Trophoblast cell (in vitro differentiated cells and primary cell): ENCODE measurements at regions not wholly inside any gene's neighbourhood (a gene's known extent, or its start where the extent isn't known, plus 50 kb on each side); places are given as distances from the start of the nearest gene placed in this dataset.

ENCODE experiments used
- DNase-seq, 2 donors: peaks; one replicate each; pipeline ENCODE4 v3.0.0-alpha.2; 2016
- H2AFZ ChIP-seq: 2 replicates; pipeline ENCODE4 v1.6.1; 2013; ENCODE audit warnings: low read length, moderate library complexity, mild to moderate bottlenecking; ENCODE audit not compliant: insufficient read depth, poor library complexity
- H2AK5ac ChIP-seq: 2 replicates; pipeline ENCODE4 v1.6.1; 2013; ENCODE audit warnings: mild to moderate bottlenecking, low read length
- H2BK120ac ChIP-seq: 2 replicates; pipeline ENCODE4 v1.6.1; 2013; ENCODE audit warnings: low read length, mild to moderate bottlenecking, moderate library complexity; ENCODE audit not compliant: insufficient read depth, poor library complexity
- H2BK12ac ChIP-seq: 2 replicates; pipeline ENCODE4 v1.6.1; 2013; ENCODE audit warnings: mild to moderate bottlenecking, low read length, moderate library complexity
- H2BK5ac ChIP-seq: 2 replicates; pipeline ENCODE4 v1.6.1; 2013; ENCODE audit warnings: low read length, low read depth, moderate library complexity, mild to moderate bottlenecking; ENCODE audit not compliant: poor library complexity
- H3K14ac ChIP-seq: 2 replicates; pipeline ENCODE4 v1.6.1; 2013; ENCODE audit warnings: mild to moderate bottlenecking, low read length
- H3K18ac ChIP-seq: 2 replicates; pipeline ENCODE4 v1.6.1; 2013; ENCODE audit warnings: mild to moderate bottlenecking, low read length
- H3K23ac ChIP-seq: 2 replicates; pipeline ENCODE4 v1.6.1; 2013; ENCODE audit warnings: low read length
- H3K27ac ChIP-seq: 2 replicates; pipeline ENCODE4 v1.5.1; 2013; ENCODE audit warnings: low read depth, mild to moderate bottlenecking, inconsistent platforms, low read length, moderate library complexity
- H3K27me3 ChIP-seq: 2 replicates; pipeline ENCODE4 v1.6.1; 2013; ENCODE audit warnings: inconsistent platforms, mild to moderate bottlenecking, low read length, moderate library complexity; ENCODE audit not compliant: insufficient read depth
- H3K36me3 ChIP-seq, 2 experiments: 1 replicate in 1 of 2; 2 replicates in 1 of 2; pipeline ENCODE4 v1.6.1; 2013; ENCODE audit warnings: low read length in 2 of 2, mild to moderate bottlenecking in 2 of 2, moderate library complexity in 1 of 2; ENCODE audit not compliant: insufficient read depth in 2 of 2, control insufficient read depth in 1 of 2
- H3K4ac ChIP-seq: 2 replicates; pipeline ENCODE4 v1.6.1; 2013; ENCODE audit warnings: low read depth, mild to moderate bottlenecking, low read length, moderate library complexity
- H3K4me1 ChIP-seq, 2 experiments: 1 replicate in 1 of 2; 2 replicates in 1 of 2; pipeline ENCODE4 v1.6.1; 2013; ENCODE audit warnings: low read length in 2 of 2, mild to moderate bottlenecking in 2 of 2, moderate library complexity in 1 of 2; ENCODE audit not compliant: insufficient read depth in 2 of 2, control insufficient read depth in 1 of 2
- H3K4me2 ChIP-seq: 2 replicates; pipeline ENCODE4 v1.6.1; 2013; ENCODE audit warnings: inconsistent platforms, mild to moderate bottlenecking, low read length, moderate library complexity
- H3K4me3 ChIP-seq: 2 replicates; pipeline ENCODE4 v1.5.1; 2013; ENCODE audit warnings: mild to moderate bottlenecking, low read depth, low read length, inconsistent platforms
- H3K79me1 ChIP-seq: one replicate; pipeline ENCODE4 v1.6.1; 2013; ENCODE audit warnings: low read length
- H3K79me2 ChIP-seq: 2 replicates; pipeline ENCODE4 v1.6.1; 2013; ENCODE audit warnings: low read length, mild to moderate bottlenecking; ENCODE audit not compliant: control insufficient read depth, insufficient read depth, poor library complexity
- H3K9ac ChIP-seq: 2 replicates; pipeline ENCODE4 v1.6.1; 2013; ENCODE audit warnings: mild to moderate bottlenecking, low read length
- H3K9me3 ChIP-seq: 2 replicates; pipeline ENCODE4 v1.6.1; 2013; ENCODE audit warnings: low read depth, mild to moderate bottlenecking, control low read depth, inconsistent platforms, low read length; ENCODE audit not compliant: insufficient read depth
- H4K12ac ChIP-seq: 2 replicates; pipeline ENCODE4 v1.6.1; 2013; ENCODE audit warnings: low read depth, mild to moderate bottlenecking, low read length, moderate library complexity
- H4K8ac ChIP-seq: 2 replicates; pipeline ENCODE4 v1.6.1; 2013; ENCODE audit warnings: low read depth, mild to moderate bottlenecking, low read length, moderate library complexity
- H4K91ac ChIP-seq: one replicate; pipeline ENCODE4 v1.6.1; 2013; ENCODE audit warnings: low read depth, mild to moderate bottlenecking, low read length, moderate library complexity
- WGBS: extraction: QIAGEN DNeasy Blood & Tissue Kit; methylation state at CpG from one replicate; pipeline ENCODE4 v1.1.7; 2013; ENCODE audit warnings: missing lambda C conversion rate; ENCODE audit not compliant: insufficient read length, insufficient coverage; ENCODE audit errors: extremely low coverage; 5-methylcytosine and 5-hydroxymethylcytosine counted together

- Histone ChIP-seq H3K14ac (no peak overlapping the region), H2BK120ac (no peak overlapping the region), H2BK5ac (no peak overlapping the region), H2AFZ (no peak overlapping the region), H3K79me1 (no peaks in the 10 kb centered on the region), H3K9me3 (peaks cover 2% of the 10 kb centered on the region), H3K23ac (no peak overlapping the region), H3K4me3 (no peak overlapping the region), H4K12ac (no peak overlapping the region), H3K4me1 (peaks cover 0 to 2% of the 10 kb centered on the region in 2 experiments), H3K4me2 (no peak overlapping the region), H4K8ac (no peak overlapping the region), H3K36me3 (no peaks in the 10 kb centered on the region), H3K79me2 (no peaks in the 10 kb centered on the region), H3K4ac (no peak overlapping the region), H3K27ac (no peak overlapping the region), H3K9ac (no peak overlapping the region), H2BK12ac (no peak overlapping the region), H3K18ac (no peak overlapping the region), H2AK5ac (no peak overlapping the region), H3K27me3 (no peaks in the 10 kb centered on the region), H4K91ac (no peak overlapping the region)
- no CpG with 5 or more reads among the region's 4 CpGs for WGBS
- no peak for DNase-seq
Observed at GRCh38 chr10:109593682-109594081, 329.6 kb downstream of the XPNPEP1 start.

- Histone ChIP-seq H3K27me3 (no peaks in the 10 kb centered on the region), H2AK5ac (no peak overlapping the region), H3K4me3 (no peak overlapping the region), H3K79me1 (no peaks in the 10 kb centered on the region), H3K36me3 (no peaks in the 10 kb centered on the region), H3K79me2 (no peaks in the 10 kb centered on the region), H2BK5ac (no peak overlapping the region), H2AFZ (no peak overlapping the region), H4K8ac (no peak overlapping the region), H3K18ac (no peak overlapping the region), H3K27ac (no peak overlapping the region), H3K4ac (no peak overlapping the region), H3K4me1 (peaks cover 0 to 2% of the 10 kb centered on the region in 2 experiments), H4K12ac (no peak overlapping the region), H2BK120ac (no peak overlapping the region), H3K9ac (no peak overlapping the region), H3K23ac (no peak overlapping the region), H2BK12ac (no peak overlapping the region), H3K4me2 (no peak overlapping the region), H3K9me3 (peaks cover 2% of the 10 kb centered on the region), H4K91ac (no peak overlapping the region), H3K14ac (no peak overlapping the region)
- DNase-seq: no peak
- no CpG with 5 or more reads among the region's 3 CpGs for WGBS
Observed at GRCh38 chr10:109592391-109592790, 330.9 kb downstream of the XPNPEP1 start.

DNA sequence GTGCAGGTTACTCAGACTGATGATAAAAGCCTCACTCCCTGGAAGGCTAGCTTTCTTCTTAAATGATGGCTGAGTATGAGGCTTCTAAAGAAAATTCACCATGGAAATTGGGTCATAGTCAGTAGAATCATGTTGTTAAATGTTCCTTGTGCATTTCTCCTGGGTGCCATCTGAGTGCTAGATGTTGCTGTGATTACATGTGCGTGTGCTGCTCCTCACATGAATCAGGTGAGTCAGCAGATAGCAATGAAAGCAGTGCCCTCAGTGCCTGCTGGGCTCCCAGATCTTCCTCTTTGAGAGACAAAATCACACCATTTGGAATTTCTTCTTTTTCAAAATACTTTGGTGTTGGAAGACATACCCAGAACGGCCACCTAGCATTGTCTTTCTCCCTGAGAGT is 331.7 kb downstream of the XPNPEP1 start:
- H2BK12ac ChIP-seq: no peak overlapping the region
- no peaks in the 10 kb centered on the region for H3K9me3 ChIP-seq
- WGBS: no CpG with 5 or more reads among the region's 2 CpGs
- no peaks in the 10 kb centered on the region for H3K79me2 ChIP-seq
- no peak overlapping the region for H2AFZ ChIP-seq
- no peak overlapping the region for H4K8ac ChIP-seq
- no peak overlapping the region for H3K27ac ChIP-seq
- H3K18ac ChIP-seq: no peak overlapping the region
- no peak overlapping the region for H3K9ac ChIP-seq
- H3K4ac ChIP-seq: no peak overlapping the region
- no peak overlapping the region for H2BK120ac ChIP-seq
- no peak overlapping the region for H4K91ac ChIP-seq
- H2BK5ac ChIP-seq: no peak overlapping the region
- H3K4me3 ChIP-seq: no peak overlapping the region
- H3K4me1 ChIP-seq: peaks cover 0 to 2% of the 10 kb centered on the region in 2 experiments
- no peak overlapping the region for H3K4me2 ChIP-seq
- no peaks in the 10 kb centered on the region for H3K79me1 ChIP-seq
- no peak overlapping the region for H4K12ac ChIP-seq
- no peak overlapping the region for H3K14ac ChIP-seq
- no peaks in the 10 kb centered on the region for H3K27me3 ChIP-seq
- no peak overlapping the region for H3K23ac ChIP-seq
- H3K36me3 ChIP-seq: no peaks in the 10 kb centered on the region
- H2AK5ac ChIP-seq: no peak overlapping the region
- DNase-seq: no peak

DNA sequence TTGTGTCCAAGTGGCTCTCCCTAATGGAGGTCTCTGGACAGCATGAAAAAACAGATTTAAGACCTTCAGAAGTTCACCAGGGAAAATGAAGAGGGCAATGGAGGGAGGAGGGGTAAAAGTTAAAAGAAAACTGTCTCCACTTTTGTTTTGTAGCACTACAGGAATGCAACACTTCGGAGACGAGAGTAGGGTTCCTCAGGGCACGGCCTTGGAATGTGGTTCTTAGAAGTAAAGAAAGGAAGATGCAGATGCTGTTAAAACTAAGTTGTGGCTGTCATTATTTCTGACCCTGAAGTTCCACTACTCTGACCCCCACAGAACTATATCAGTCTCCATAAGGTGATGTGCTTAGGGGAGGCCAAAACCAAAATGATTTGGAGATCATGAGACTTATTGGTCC is 335.1 kb downstream of the XPNPEP1 start:
- no peaks in the 10 kb centered on the region for H3K36me3 ChIP-seq

More for the DNA sequence above, 335.1 kb downstream of the XPNPEP1 start:
- Histone ChIP-seq H3K14ac (no peak overlapping the region), H3K4ac (no peak overlapping the region), H3K18ac (no peak overlapping the region), H3K9me3 (no peaks in the 10 kb centered on the region), H2AK5ac (no peak overlapping the region), H3K79me2 (no peaks in the 10 kb centered on the region), H3K79me1 (no peaks in the 10 kb centered on the region), H3K23ac (no peak overlapping the region), H3K4me2 (no peak overlapping the region), H2BK12ac (no peak overlapping the region), H3K4me1 (peaks cover 0 to 2% of the 10 kb centered on the region in 2 experiments), H4K8ac (no peak overlapping the region), H2BK5ac (no peak overlapping the region), H3K9ac (no peak overlapping the region), H4K12ac (no peak overlapping the region), H3K27ac (no peak overlapping the region), H3K27me3 (no peaks in the 10 kb centered on the region), H3K4me3 (no peak overlapping the region), H2AFZ (no peak overlapping the region), H4K91ac (no peak overlapping the region), H2BK120ac (no peak overlapping the region)
- no peak for DNase-seq
- WGBS: no CpG with 5 or more reads among the region's 3 CpGs
